ENCODE measurements at regions not wholly inside any gene's neighbourhood (a gene's known extent, or its start where the extent isn't known, plus 50 kb on each side); places are given as distances from the start of the nearest gene placed in this dataset.

DNA sequence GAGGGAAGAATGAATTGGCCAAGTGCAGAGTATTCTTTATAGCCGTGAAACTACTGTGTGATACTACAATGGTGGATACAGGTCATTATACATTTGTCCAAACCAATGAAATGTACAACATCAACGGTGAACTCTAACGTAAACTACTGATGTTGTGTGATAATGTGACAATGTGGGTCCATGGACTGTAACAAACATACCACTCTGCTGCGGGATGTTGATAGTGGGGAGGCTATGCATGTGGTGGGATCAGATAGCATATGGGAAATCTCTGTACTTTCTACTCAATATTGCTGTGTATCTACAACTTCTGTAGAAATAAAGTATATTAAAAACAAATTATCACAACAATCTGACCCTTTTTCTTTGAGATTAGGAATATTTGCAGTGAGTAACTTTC lies 101.1 kb downstream of the TEX13C start (continued):
- TF ChIP-seq, protein P1, sequence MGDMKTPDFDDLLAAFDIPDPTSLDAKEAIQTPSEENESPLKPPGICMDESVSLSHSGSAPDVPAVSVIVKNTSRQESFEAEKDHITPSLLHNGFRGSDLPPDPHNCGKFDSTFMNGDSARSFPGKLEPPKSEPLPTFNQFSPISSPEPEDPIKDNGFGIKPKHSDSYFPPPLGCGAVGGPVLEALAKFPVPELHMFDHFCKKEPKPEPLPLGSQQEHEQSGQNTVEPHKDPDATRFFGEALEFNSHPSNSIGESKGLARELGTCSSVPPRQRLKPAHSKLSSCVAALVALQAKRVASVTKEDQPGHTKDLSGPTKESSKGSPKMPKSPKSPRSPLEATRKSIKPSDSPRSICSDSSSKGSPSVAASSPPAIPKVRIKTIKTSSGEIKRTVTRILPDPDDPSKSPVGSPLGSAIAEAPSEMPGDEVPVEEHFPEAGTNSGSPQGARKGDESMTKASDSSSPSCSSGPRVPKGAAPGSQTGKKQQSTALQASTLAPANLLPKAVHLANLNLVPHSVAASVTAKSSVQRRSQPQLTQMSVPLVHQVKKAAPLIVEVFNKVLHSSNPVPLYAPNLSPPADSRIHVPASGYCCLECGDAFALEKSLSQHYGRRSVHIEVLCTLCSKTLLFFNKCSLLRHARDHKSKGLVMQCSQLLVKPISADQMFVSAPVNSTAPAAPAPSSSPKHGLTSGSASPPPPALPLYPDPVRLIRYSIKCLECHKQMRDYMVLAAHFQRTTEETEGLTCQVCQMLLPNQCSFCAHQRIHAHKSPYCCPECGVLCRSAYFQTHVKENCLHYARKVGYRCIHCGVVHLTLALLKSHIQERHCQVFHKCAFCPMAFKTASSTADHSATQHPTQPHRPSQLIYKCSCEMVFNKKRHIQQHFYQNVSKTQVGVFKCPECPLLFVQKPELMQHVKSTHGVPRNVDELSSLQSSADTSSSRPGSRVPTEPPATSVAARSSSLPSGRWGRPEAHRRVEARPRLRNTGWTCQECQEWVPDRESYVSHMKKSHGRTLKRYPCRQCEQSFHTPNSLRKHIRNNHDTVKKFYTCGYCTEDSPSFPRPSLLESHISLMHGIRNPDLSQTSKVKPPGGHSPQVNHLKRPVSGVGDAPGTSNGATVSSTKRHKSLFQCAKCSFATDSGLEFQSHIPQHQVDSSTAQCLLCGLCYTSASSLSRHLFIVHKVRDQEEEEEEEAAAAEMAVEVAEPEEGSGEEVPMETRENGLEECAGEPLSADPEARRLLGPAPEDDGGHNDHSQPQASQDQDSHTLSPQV (IDR thresholded peaks at IDR 0.05): no peak
- TF ChIP-seq CSDE1 (IDR thresholded peaks at IDR 0.05) (no peak), DPF2 (IDR thresholded peaks at IDR 0.05) (peak; percentile 35; the same call in 1 of the 2 replicates), CBX8 (IDR thresholded peaks at IDR 0.05; ENCODE audit: borderline replicate concordance, extremely low read depth, low read depth, low read length, poor library complexity, severe bottlenecking) (no peak), BRD4 (IDR thresholded peaks at IDR 0.05) (no peak), CBFA2T3 (IDR thresholded peaks at IDR 0.05) (peak; percentile 88), TRIM24 (IDR thresholded peaks at IDR 0.05) (peak; percentile 62 to 73; a peak in 3 of 4 replicates), POLR2AphosphoS5 (IDR thresholded peaks at IDR 0.05; ENCODE audit: control insufficient read depth, insufficient read depth, low read depth, low read length) (peak; percentile 59; the same call in 1 of the 2 replicates), CBFA2T2 (conservative IDR thresholded peaks at IDR 0.05) (peak; percentile 77), ZNF134 (CRISPR knock-in tag; conservative IDR thresholded peaks at IDR 0.05) (no peak), ZNF165 (CRISPR knock-in tag; IDR thresholded peaks at IDR 0.05; ENCODE audit: borderline replicate concordance) (no peak), MEF2D (tag; conservative IDR thresholded peaks at IDR 0.05; ENCODE audit: low read depth) (no peak), LCOR (CRISPR knock-in tag; IDR thresholded peaks at IDR 0.05) (no peak), SOX6 (IDR thresholded peaks at IDR 0.05) (peak; percentile 55; the same call in 1 of the 2 replicates)
- TF ChIP-seq, protein P2, sequence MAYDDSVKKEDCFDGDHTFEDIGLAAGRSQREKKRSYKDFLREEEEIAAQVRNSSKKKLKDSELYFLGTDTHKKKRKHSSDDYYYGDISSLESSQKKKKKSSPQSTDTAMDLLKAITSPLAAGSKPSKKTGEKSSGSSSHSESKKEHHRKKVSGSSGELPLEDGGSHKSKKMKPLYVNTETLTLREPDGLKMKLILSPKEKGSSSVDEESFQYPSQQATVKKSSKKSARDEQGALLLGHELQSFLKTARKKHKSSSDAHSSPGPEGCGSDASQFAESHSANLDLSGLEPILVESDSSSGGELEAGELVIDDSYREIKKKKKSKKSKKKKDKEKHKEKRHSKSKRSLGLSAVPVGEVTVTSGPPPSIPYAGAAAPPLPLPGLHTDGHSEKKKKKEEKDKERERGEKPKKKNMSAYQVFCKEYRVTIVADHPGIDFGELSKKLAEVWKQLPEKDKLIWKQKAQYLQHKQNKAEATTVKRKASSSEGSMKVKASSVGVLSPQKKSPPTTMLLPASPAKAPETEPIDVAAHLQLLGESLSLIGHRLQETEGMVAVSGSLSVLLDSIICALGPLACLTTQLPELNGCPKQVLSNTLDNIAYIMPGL (CRISPR knock-in tag; IDR thresholded peaks at IDR 0.05): no peak
- TF ChIP-seq, protein P3, sequence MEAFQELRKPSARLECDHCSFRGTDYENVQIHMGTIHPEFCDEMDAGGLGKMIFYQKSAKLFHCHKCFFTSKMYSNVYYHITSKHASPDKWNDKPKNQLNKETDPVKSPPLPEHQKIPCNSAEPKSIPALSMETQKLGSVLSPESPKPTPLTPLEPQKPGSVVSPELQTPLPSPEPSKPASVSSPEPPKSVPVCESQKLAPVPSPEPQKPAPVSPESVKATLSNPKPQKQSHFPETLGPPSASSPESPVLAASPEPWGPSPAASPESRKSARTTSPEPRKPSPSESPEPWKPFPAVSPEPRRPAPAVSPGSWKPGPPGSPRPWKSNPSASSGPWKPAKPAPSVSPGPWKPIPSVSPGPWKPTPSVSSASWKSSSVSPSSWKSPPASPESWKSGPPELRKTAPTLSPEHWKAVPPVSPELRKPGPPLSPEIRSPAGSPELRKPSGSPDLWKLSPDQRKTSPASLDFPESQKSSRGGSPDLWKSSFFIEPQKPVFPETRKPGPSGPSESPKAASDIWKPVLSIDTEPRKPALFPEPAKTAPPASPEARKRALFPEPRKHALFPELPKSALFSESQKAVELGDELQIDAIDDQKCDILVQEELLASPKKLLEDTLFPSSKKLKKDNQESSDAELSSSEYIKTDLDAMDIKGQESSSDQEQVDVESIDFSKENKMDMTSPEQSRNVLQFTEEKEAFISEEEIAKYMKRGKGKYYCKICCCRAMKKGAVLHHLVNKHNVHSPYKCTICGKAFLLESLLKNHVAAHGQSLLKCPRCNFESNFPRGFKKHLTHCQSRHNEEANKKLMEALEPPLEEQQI (IDR thresholded peaks at IDR 0.05): no peak
- TF ChIP-seq, protein P4, sequence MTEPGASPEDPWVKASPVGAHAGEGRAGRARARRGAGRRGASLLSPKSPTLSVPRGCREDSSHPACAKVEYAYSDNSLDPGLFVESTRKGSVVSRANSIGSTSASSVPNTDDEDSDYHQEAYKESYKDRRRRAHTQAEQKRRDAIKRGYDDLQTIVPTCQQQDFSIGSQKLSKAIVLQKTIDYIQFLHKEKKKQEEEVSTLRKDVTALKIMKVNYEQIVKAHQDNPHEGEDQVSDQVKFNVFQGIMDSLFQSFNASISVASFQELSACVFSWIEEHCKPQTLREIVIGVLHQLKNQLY (CRISPR knock-in tag; conservative IDR thresholded peaks at IDR 0.05): no peak
- TF ChIP-seq, protein P5, sequence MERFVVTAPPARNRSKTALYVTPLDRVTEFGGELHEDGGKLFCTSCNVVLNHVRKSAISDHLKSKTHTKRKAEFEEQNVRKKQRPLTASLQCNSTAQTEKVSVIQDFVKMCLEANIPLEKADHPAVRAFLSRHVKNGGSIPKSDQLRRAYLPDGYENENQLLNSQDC (CRISPR knock-in tag; IDR thresholded peaks at IDR 0.05): no peak
